OCI-LY7 (cell line): ENCODE measurements at regions not wholly inside any gene's neighbourhood (a gene's known extent, or its start where the extent isn't known, plus 50 kb on each side); places are given as distances from the start of the nearest gene placed in this dataset.

Experiments used
- EZH2phosphoT487 ChIP-seq: fragments of 200-600 bp; sonication (generic); IDR thresholded peaks from 2 replicates; pipeline ENCODE4 v1.6.1; 2018; ENCODE audit warnings: low read depth, borderline replicate concordance, mild to moderate bottlenecking, mixed run types, antibody characterized with exemption, low read length, moderate library complexity, mixed read lengths
- TF ChIP-seq, protein P1 (sequence below): fragments of 200-600 bp; sonication (generic); conservative IDR thresholded peaks from 2 replicates; pipeline ENCODE4 v1.5.1; 2014; ENCODE audit warnings: mild to moderate bottlenecking, antibody characterized with exemption, low read length, moderate library complexity, mixed read lengths

DNA sequence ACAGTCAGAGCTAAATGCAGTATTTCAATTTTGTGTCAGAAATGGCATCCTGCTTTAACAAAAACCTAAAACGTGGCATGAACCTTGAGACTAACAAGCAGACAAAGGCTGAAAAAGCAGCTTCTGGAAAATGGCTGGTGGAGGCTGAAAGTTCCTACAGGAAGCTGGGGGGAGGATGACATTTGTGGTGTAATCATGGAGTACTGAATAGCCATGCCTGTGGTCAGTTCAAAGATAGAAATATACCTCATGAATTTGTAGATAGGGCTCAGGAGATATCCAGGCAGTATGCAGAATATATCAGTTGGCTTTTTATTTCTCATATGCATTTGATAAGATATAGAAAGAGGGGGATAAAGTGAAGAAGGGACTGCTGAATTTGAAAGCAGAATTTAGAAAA lies 181.7 kb downstream of the UQCRFS1 start:
- TF ChIP-seq, protein P1, sequence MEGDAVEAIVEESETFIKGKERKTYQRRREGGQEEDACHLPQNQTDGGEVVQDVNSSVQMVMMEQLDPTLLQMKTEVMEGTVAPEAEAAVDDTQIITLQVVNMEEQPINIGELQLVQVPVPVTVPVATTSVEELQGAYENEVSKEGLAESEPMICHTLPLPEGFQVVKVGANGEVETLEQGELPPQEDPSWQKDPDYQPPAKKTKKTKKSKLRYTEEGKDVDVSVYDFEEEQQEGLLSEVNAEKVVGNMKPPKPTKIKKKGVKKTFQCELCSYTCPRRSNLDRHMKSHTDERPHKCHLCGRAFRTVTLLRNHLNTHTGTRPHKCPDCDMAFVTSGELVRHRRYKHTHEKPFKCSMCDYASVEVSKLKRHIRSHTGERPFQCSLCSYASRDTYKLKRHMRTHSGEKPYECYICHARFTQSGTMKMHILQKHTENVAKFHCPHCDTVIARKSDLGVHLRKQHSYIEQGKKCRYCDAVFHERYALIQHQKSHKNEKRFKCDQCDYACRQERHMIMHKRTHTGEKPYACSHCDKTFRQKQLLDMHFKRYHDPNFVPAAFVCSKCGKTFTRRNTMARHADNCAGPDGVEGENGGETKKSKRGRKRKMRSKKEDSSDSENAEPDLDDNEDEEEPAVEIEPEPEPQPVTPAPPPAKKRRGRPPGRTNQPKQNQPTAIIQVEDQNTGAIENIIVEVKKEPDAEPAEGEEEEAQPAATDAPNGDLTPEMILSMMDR = no peak
- TF ChIP-seq EZH2phosphoT487 = no peak
